ENCODE measurements at regions not wholly inside any gene's neighbourhood (a gene's known extent, or its start where the extent isn't known, plus 50 kb on each side); places are given as distances from the start of the nearest gene placed in this dataset.

DNA sequence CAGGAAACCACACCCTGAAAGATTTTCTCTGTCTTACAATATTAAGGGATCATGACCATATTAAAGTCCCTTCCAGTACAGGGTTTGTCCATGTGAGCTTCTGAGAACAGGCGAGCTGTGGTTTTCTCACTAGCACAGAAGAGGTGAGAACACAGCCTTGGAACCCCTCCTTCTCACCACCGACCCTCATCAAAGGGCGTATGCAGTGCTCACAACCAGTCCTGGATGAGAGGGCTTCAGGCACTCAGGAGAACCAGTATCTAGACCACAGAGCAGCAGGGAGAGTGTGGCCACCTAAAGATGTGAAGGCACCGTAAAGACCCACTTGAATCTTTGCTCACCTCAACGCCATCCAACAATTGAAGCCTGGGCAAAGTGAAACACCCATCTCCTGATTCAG is 397.0 kb downstream of the ETS1 start:
- DNase-seq (ENCODE audit: low spot score), result no peak

- no peak for DNase-seq (ENCODE audit: low spot score)
Measured at GRCh38 chr11:128189823-128190222, 397.5 kb downstream of the ETS1 start.

- DNase-seq (ENCODE audit: low spot score), result peak; percentile 7
Measured at GRCh38 chr11:128188346-128189004, 398.9 kb downstream of the ETS1 start.

GRCh38 chr11:128187835-128188234 is 399.5 kb downstream of the ETS1 start:
- no peak for DNase-seq (ENCODE audit: low spot score)

GRCh38 chr11:128187377-128187776 is 400.0 kb downstream of the ETS1 start:
- no peak for DNase-seq (ENCODE audit: low spot score)

DNA sequence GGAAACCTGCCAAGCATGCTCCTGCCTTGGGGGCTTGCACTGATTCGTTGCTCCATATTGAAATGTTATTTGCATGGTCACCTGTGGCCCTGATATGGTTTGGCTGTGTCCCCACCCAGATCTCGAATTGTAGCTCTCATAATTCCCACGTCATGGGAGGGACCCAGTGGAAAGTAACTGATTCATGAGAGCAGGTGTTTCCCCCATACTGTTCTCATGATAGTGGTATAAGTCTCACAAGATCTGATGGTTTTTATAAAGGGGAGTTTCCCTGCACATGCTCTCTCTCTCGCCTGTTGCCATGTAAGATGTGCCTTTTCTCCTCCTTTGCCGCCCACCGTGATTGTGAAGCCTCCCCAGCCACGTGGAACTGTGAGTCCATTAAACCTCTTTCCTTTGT is 402.4 kb downstream of the ETS1 start:
- DNase-seq (ENCODE audit: low spot score), result no peak

DNA sequence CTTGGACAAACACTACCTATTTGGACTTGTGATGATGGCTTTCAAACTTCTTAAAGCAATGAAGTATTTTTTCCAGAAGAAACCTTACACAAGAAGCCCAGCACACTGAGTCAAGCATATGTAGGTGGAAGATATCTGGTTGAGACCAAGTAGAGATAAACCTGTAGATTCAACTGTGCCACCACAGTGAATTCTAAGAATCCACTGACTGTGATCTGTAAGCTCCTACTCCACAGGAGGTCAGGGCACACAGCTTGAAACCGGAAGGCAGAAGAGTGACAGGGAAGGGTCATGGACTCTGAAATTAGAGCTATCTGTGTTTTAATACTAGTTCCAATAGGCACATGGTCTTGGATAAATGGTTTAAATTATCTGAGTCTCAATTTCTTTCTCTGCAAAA is 404.5 kb downstream of the ETS1 start:
- DNase-seq (ENCODE audit: low spot score), result no peak

DNA sequence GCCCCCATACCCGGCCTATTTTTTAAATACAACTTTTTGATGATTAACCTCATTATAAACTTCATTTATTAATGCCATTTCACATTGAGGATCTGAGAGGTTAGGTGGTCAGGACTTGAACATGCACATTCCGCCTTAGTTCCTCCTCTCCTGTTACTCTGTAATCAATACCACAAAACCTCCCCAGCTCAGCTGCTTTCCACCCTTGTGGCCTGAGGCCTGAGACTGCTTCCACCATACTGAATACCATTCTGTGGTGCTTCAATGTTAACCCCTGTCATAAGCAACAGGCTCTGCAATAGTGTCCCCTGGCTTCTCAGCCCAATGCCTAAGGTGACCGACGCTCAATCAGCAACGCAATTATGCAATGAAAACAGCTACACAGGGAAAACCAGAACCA is 405.4 kb downstream of the ETS1 start:
- no peak for DNase-seq (ENCODE audit: low spot score)

GRCh38 chr11:128181088-128181480 is 406.3 kb downstream of the ETS1 start:
- no peak for DNase-seq (ENCODE audit: low spot score)

DNA sequence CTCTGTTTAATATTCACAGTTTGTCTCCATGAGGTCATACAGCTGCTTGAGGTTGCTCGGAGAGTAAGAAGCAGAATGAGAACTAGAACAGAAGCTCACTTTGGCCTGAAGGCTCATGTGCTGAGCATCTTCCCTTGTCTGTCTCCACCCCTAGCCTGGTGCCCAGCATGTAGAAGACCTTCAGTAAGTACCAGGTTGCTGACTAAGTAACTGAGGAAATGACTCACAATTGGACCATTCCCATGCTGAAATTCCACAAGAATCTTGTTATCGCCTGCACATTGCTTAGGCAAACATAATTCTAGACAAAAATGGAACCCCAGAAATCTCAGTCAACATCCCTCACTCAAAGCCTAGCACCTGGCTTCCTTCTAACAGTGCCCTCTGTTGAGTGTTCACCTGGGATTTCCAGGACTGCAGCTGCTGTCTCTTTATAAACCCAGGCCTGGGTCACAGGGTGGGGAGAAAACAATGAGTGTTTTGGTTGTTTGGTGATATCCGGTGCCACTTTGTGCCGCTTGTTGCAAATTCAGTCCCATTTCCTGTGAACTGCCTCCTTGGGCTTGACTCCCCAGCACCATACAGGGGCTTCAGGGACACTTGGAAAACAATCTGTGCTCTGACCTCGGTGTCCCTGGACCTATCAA is 406.8 kb downstream of the ETS1 start:
- no peak for DNase-seq (ENCODE audit: low spot score)

DNA sequence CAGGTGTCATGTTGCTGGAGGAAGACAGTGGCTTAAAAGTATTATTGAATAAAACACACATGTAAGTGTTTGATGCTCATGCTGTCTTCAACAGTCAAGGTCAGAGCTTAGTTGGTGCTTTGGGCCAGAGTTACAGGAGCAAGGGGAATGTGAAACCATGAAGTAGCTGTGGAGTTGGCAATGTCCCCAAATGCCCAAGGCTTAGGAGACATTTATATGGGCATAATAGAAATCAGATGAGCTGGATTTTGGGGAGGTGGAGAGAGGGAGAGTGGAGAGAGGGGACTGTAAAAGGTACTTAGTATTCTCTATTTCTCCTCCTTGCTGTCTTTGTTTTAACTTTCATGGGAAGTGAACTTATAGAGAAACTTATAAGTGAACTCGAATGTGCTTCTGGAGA is 407.8 kb downstream of the ETS1 start:
- DNase-seq (ENCODE audit: low spot score), result no peak

GRCh38 chr11:128179039-128179438 is 408.3 kb downstream of the ETS1 start:
- DNase-seq (ENCODE audit: low spot score), result no peak

GRCh38 chr11:128174465-128175291 is 412.7 kb downstream of the ETS1 start:
- DNase-seq (ENCODE audit: low spot score), result peak; percentile 26

- DNase-seq (ENCODE audit: low spot score), result peak; percentile 78
Measured at GRCh38 chr11:128172046-128172878, 415.1 kb downstream of the ETS1 start.

DNA sequence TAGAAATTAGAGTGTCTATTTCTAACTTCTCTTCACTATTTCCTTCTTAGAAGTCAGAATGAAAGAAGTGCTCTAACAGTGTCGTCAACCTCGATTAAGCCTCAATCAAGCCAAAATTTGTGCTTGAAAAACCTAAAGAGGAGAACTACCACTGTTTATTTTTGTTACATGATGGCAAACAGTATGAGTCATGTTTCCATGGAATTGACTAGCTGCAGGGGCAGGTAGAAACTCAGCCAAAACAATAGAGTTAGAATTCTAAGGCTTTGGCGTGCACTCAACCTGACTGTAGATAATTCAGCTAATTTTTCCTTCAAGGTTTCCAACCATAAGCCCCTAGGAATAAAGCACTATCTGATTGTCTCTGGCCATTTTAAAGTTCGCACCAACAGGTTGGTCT is 415.9 kb downstream of the ETS1 start:
- no peak for DNase-seq (ENCODE audit: low spot score)

DNA sequence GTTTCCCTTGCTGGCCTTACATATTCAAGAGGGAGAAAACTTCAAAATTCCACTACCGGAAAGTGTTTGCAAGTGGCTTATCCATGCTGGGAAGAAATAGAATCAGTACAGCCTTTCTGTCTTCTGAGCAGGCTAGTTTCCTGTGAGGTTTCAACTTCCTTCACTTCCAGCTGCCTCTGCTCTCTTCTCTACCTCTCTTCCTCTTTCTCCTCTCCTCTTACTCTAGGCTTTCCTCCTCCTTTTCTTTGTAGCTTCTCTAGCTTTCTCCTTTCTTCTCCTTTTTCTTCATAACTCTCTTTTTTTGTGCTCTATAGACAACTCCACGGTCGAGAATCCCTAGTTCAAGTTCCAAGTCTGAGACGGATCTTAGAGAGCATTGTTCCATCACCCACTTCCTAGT is 421.8 kb downstream of the ETS1 start:
- no peak for DNase-seq (ENCODE audit: low spot score)

- no peak for DNase-seq (ENCODE audit: low spot score)
Measured at GRCh38 chr11:128164080-128164741, 423.1 kb downstream of the ETS1 start.

GRCh38 chr11:128161994-128162393 is 425.4 kb downstream of the ETS1 start:
- no peak for DNase-seq (ENCODE audit: low spot score)

DNA sequence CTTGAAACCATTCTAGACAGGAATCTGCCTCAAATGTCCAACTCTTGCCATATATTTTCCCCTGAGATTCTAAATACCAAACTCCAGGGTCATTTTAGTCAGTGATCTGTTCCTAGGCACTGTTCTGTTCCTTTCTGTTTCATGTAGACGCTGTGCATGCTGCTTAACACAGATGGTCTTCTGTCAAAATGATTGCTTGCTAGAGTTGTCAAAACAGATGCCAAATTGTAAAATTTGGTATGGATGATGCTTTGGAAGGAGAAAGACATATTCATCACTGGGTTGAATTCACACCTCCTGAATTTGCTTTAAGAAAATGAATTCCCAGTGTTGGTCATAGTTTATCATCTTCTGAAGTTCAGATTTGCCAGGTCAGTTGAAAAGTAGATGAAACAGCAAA is 425.9 kb downstream of the ETS1 start:
- DNase-seq (ENCODE audit: low spot score), result no peak

DNA sequence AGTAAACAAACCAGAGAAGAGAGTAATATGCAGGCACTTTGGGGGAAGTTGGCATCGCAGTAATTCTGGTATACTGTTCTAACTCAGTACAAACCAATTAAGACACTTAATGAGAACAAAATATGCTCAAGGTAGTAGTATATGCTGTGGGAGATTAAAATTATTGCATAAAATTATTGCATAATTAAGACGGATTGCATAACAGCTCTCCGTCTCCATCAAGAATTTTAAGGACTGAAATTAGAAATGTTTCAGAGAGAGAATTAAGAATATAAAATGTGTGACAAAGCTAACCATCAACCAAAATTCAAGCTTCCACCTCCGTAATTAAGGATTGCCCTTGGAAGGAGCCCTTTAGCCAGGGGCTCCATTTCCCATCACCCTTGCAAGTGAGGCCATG is 428.5 kb downstream of the ETS1 start:
- no peak for DNase-seq (ENCODE audit: low spot score)

- DNase-seq (ENCODE audit: low spot score), result peak; percentile 58
Measured at GRCh38 chr11:128157423-128158298, 429.7 kb downstream of the ETS1 start.
